ENCODE measurements at regions not wholly inside any gene's neighbourhood (a gene's known extent, or its start where the extent isn't known, plus 50 kb on each side); places are given as distances from the start of the nearest gene placed in this dataset.
A peak's percentile ranks its signal among the peaks of the same experiment; 100 is the strongest.
"Not testable (repeated sequence)": the region's sequence is repeated elsewhere in the genome, so short reads cannot be mapped to it uniquely, and the experiment has no call there.

- DNase-seq, result not testable (repeated sequence)
Measured at GRCh38 chr16:87124405-87124804, 192.8 kb downstream of the C16orf95 start.

DNA sequence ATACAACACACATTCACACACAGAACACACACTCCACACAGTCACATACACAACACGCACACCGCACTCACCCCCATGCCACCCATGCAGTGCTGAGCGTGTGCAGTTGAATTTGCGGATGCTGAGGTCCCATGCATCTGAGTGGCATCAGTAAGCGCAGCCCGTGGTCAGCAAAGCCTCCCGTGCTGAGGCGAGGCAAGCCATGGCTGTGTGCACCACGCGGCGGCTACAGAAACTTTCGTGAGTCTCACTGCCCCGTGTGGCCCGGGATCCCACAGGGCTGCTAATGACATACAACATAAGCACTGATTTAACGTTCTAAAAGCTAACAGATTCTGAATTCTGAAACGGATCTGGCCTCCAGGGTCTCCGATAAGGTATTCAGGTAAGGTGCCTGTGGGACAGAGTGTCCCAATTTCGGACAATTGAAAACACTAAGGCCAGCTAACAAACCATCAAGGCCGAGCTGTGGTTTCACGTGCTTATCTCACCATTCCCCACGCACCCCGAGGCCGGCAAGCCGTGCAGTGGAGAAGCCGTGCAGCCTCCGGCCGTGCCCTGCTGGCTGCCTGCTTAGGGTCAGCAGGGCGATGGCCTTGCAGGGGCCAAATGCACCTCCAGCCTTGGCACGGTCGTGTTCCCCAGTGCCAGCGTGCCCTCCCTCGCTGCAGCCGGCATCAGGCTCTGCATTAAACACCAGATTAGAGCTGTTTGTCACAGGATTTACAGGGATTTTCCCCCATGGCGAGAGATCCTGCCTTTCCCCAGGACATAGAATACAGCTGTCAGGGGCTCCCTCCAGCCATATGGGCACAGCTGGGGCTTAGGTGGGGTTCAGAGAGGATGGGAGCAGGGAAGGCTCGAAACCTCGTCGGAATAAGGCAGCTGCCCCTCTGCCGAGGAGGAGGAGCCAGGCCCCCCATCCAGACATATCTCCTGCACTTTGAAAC lies 191.7 kb downstream of the C16orf95 start:
- no peak for DNase-seq

DNA sequence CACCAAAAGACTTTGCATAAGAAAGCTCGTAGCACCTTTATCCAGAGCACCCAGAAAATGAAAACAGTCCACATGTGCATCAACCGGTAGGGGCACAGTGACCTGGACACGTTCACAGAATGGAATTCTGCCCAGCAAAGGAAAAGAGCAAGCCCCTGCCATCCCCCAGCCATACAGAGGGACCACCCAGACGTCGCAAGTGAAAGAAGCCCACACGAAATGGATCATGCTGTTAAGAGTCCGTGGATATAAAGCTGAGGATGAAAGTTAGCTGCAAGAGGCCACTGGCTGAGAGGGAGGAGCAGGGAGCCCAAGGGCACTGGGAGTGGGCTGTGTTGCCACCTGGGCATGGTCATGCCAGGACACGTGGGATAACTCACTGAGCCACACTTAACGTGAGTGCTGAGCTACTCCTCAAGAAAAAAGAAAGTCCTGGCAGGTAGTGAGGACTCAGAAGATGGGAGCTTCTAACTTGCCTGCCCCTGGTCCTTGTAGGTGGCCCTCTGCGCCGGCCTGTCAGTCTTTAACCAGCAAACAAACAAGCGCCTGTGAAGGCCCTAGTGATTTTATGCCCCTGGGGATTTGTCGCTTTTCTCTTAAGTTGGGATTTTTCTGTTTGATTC lies 190.7 kb downstream of the C16orf95 start:
- no peak for DNase-seq

GRCh38 chr16:87127061-87127765 lies 190.0 kb downstream of the C16orf95 start:
- peak; percentile 1 for DNase-seq

- no peak for DNase-seq
Measured at GRCh38 chr16:87127766-87128147, 189.4 kb downstream of the C16orf95 start.

DNA sequence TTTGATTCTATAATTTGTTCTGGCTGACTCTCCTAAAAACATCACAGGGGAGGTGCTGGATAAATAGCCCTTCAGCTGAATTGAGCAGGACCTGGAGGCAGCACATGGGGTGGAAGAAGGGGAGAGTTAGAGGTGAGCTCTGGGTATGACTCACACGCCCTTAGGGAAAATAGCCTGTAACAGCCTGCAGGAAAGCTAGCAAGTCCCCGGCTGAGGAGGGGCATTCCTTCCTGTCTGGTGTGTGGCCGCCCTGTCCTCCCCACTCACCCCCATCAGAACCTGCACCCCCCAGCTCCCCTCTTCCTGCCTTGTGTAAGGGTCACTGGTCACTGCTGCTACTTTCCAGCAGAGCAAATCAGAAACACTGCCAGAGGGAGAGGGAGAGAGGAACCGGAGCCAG lies 187.4 kb downstream of the C16orf95 start:
- DNase-seq, result no peak

DNA sequence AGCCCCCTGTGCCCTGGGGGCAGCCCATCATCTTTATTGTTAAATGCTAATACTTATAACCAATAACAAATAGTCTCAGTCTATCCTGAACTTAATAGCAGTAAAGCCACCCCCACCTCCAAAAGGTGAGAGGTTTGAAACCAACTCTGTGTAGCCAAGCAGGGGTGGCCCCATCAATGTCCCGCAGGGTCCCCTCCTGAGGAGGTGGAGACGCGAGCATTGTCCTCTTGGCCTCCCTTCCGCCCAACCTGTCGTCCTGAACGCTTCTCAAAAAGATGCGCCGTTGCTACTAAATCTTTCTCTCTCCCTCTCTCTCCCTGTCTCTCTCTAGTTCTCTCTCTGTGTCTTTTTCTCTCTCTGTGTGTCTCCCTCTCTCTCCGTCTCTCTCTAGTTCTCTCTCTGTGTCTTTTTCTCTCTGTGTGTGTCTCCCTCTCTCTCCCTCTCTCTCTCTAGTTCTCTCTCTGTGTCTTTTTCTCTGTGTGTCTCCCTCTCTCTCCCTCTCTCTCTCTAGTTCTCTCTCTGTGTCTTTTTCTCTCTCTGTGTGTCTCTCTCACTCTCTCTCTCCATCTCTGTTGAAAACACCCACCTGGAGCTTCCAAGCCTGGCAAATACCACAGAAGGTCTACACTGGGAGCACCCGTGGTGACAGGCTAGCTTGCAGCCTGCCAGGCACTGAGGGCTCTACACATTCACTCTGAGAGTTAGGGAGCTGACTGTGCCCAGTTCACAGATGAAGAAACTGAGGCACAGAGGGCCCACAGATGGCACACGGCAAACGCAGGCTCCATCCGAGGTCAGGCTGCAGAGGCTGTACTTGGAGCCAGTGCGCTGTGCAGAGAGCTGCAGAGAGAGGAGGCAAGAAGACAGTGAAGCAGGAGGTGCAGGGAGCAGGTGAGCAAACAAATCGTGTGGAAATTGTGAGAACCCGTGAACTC lies 185.9 kb downstream of the C16orf95 start:
- no peak for DNase-seq

DNA sequence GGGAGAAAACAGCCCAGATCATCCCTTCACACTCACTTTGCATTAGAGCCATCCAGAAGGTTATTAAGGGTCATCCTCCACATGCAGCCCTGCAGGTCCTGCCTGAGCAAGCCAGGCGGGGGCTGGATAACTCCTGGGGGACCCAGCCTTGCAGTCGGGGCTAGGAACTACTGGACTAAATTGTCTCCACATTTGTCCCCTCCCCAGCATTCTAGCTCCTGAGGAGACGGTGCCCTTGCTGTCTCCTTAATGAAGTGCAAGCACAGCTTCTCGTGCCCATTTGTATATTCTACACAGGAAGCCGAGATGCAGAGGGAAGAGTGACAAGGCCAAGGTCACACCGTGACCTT lies 185.2 kb downstream of the C16orf95 start:
- no peak for DNase-seq

GRCh38 chr16:87132361-87133014 lies 184.7 kb downstream of the C16orf95 start:
- no peak for DNase-seq

DNA sequence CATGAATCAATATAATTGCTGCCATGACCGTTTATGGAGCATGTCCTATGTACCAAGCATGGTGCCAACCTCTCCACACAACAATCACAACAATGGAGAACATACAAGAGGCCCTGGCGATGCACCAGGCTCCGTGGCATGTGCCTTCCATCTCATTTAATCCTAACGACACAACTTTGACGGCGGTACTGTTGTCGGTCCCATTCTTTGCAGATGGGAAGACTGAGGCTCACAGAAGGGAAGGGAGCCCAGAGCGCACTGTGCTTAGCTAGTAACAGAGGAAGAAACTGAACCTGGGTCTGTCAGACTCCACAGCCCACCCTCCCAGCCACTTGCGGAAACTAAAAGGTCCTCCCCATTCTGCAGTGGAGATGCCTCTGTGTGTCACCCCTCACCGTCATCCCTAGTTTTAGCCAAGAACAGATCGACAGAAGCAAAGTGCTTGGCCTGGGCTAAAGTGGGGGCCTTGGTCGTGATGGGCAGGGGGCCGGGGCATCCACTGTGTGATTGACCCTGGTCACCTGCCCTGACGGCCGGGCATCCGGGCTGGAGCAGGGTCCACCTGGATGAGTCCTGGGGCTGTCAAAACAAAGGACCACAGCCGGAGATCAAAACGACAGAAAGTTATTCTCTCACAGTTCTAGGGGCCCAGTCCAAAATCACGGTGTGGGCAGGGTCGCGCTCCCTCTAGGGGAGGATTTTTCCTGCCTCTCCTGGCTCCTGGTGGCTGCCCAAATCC lies 183.9 kb downstream of the C16orf95 start:
- no peak for DNase-seq

GRCh38 chr16:87133966-87134627 lies 183.1 kb downstream of the C16orf95 start:
- DNase-seq, result no peak

DNA sequence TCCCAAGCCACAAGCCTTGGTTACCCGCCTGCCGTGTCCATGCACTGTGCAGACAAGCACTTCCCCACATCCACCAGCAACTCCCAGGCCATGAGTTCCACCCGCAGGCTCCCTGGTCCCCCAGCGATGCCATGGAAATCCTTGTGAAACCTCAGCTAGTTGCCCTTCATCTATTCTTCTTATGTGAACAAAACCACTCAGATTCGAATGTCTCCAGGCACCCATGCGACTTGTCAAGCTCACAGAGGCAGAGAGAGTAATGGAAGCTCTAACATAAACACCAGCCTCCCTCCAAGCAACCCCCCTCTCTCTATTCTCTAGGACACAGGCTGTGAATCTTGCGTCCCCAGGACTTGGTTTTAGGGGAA lies 182.6 kb downstream of the C16orf95 start:
- no peak for DNase-seq

DNA sequence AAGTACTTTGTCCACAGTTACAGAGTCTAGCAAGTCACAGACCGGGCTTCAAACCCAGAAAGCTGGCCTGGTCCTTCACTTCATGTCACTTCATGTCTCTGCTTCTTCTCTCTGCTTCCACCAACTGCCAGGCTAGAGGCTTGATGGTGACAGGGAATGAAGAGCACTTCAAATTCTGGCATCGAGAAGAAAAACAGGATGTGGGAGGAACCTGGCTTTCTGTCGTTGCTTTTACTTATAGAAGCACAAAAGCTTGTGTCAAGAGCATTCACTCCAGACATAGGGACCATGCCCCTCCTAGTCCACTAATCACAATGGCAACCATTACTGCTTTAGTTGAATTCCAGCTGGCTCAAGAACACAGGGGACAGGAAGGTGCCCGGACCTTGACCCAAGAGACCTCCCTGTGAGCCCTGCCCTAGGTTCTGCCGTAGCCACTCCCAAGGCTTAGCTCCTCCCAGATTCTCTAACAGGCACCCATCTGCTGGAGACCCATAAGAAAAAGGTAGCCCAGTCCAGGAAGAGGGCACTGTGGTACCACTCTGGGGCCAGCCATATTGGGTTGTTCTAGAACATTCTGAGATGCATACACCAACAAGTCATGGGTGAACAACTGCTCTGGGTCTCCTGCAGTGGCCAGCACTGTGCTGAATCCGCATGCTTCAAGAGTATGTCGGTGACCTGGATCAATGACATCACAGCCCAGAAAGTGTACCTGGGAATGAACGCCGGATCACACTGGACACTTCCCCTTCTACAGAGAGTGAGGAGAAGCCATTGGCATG lies 181.8 kb downstream of the C16orf95 start:
- no peak for DNase-seq

GRCh38 chr16:87138316-87138715 lies 178.9 kb downstream of the C16orf95 start:
- no peak for DNase-seq

DNA sequence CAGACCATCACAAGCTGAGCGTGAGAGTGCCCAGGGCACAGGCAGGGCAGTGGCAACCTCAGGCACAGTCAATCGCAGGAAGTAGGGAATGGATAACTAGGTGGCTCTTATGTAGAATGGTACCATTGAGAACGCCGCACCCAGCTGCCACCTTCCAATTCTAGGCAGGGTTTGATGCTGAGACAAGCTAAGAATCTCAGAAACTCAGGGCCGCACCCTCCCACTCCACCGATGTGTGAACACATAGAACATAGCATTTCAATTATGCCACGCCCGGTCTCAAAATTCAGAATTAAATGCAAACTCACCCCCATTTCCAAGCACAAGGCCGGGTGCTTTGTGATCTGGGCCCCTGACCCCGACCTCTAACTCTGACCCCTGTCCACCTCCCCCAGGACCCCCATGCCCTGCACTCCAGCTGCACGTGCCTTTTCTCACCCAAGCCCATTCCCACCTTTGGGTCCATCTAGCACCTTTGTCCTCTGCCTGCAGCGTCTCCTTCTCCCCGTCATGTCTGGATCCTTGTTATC lies 178.4 kb downstream of the C16orf95 start:
- no peak for DNase-seq

DNA sequence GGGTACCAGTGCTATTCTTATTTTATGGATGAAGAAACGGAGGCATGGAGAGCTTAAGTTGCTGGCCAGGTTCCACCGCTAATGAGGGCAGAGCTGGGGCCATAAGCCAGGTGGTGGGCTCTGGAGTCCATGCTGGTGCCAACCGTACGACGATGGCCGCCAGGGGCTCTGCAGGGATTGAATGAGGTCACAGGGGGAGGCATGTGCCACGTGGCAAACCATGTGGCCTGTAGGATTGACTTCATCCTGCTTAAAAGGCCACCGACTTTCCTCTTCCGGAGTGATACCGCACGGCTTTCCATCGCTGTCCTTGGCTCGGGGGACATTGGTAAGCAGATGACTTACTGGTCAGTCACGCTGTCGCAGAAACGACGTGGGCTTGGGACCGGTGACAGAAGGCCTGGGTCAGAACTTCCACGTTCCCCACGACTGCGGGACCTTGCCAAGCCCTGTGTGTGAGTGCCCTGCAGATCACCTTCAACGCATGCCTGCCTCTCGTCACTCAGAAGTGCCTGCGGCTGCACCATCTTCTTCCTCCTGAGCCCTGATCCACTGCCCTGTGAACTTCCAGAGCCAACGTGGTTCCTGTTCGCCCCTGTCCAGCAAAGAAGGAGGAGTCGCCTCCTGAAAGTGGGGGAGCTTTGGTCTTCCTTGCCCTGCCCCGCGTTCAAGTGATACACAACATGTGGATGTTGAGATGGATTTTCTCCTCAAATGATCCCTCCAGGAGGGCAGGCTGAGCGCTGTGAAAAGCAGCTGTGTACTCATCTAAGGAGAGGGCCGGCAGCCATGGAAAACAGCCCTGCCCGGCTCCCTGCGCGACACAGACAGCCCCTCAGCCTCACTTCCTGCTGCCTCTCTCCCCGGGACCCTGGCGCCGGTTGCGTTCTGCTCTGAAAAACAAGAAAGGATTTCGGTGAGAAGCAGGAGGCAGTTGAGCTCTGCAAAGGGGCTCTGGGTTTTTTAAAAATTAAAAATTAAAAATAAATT lies 176.7 kb downstream of the C16orf95 start:
- DNase-seq, result no peak

DNA sequence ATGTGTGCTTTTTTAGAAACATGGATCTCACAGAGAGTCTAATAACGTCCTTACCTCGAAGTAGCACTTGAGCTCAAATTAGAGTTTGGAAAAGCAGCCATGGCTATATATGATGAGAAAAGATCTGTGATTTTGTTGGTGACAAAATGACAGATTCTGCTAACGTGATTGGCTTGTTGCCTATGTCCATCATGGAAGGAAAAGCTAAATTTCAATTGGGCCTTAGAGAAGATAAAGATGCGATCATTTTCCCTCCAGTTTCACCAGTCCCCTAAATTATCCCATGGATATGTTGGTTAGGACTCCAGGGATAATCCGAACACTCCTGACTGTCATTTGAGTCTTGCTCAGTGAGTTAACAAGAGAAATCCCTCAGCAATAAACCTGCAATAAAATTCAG lies 175.8 kb downstream of the C16orf95 start:
- no peak for DNase-seq

- DNase-seq, result no peak
Measured at GRCh38 chr16:87143661-87144121, 173.5 kb downstream of the C16orf95 start.
